ENCODE measurements at regions not wholly inside any gene's neighbourhood (a gene's known extent, or its start where the extent isn't known, plus 50 kb on each side); places are given as distances from the start of the nearest gene placed in this dataset.

GRCh38 chr10:128898916-128899195, 568.2 kb upstream of the MGMT start:
- Mint-ChIP-seq H3K4me3 (no peak overlapping the region), H3K36me3 (ENCODE audit: low read depth) (no peaks in the 10 kb centered on the region), H3K27ac (no peak overlapping the region), H3K4me1 (no peaks in the 10 kb centered on the region), H3K9me3 (peaks cover 12% of the 10 kb centered on the region), H3K27me3 (ENCODE audit: low read depth, poor library complexity) (peaks cover 3% of the 10 kb centered on the region)
- no peak for DNase-seq
- TF ChIP-seq CTCF (IDR thresholded peaks at IDR 0.05), result no peak

- TF ChIP-seq CTCF (IDR thresholded peaks at IDR 0.05), result no peak
- peaks cover 12% of the 10 kb centered on the region for H3K9me3 Mint-ChIP-seq
- H3K27ac Mint-ChIP-seq, result no peak overlapping the region
- H3K4me1 Mint-ChIP-seq, result no peaks in the 10 kb centered on the region
- H3K4me3 Mint-ChIP-seq, result no peak overlapping the region
- DNase-seq, result no peak
- H3K36me3 Mint-ChIP-seq (ENCODE audit: low read depth), result no peaks in the 10 kb centered on the region
- peaks cover 3% of the 10 kb centered on the region for H3K27me3 Mint-ChIP-seq (ENCODE audit: low read depth, poor library complexity)
Observed at GRCh38 chr10:128900456-128900855, 566.6 kb upstream of the MGMT start.

GRCh38 chr10:128901236-128901635, 565.8 kb upstream of the MGMT start:
- Mint-ChIP-seq H3K27me3 (ENCODE audit: low read depth, poor library complexity) (peaks cover 3% of the 10 kb centered on the region), H3K27ac (no peak overlapping the region), H3K4me3 (no peak overlapping the region), H3K36me3 (ENCODE audit: low read depth) (no peaks in the 10 kb centered on the region), H3K9me3 (peaks cover 12% of the 10 kb centered on the region), H3K4me1 (no peaks in the 10 kb centered on the region)
- DNase-seq, result no peak
- no peak for TF ChIP-seq CTCF (IDR thresholded peaks at IDR 0.05)

GRCh38 chr10:128902031-128902710, 564.9 kb upstream of the MGMT start:
- H3K9me3 Mint-ChIP-seq, result peaks cover 12% of the 10 kb centered on the region
- DNase-seq, result no peak
- no peaks in the 10 kb centered on the region for H3K4me1 Mint-ChIP-seq
- H3K27me3 Mint-ChIP-seq (ENCODE audit: low read depth, poor library complexity), result peaks cover 3% of the 10 kb centered on the region
- no peak overlapping the region for H3K27ac Mint-ChIP-seq
- H3K36me3 Mint-ChIP-seq (ENCODE audit: low read depth), result no peaks in the 10 kb centered on the region
- no peak overlapping the region for H3K4me3 Mint-ChIP-seq
- TF ChIP-seq CTCF (IDR thresholded peaks at IDR 0.05), result no peak

- Mint-ChIP-seq H3K9me3 (peaks cover 12% of the 10 kb centered on the region), H3K27ac (no peak overlapping the region), H3K4me3 (no peak overlapping the region), H3K4me1 (peaks cover 7% of the 10 kb centered on the region), H3K27me3 (ENCODE audit: low read depth, poor library complexity) (peaks cover 4% of the 10 kb centered on the region), H3K36me3 (ENCODE audit: low read depth) (no peaks in the 10 kb centered on the region)
- DNase-seq, result no peak
- no peak for TF ChIP-seq CTCF (IDR thresholded peaks at IDR 0.05)
Observed at GRCh38 chr10:128907155-128907941, 559.7 kb upstream of the MGMT start.

GRCh38 chr10:128908099-128908498, 558.9 kb upstream of the MGMT start:
- Mint-ChIP-seq H3K36me3 (ENCODE audit: low read depth) (no peaks in the 10 kb centered on the region), H3K27me3 (ENCODE audit: low read depth, poor library complexity) (peaks cover 9% of the 10 kb centered on the region), H3K4me1 (peaks cover 7% of the 10 kb centered on the region), H3K9me3 (peaks cover 6% of the 10 kb centered on the region), H3K4me3 (no peak overlapping the region), H3K27ac (no peak overlapping the region)
- DNase-seq, result no peak
- no peak for TF ChIP-seq CTCF (IDR thresholded peaks at IDR 0.05)
